GM19395 (cell line): ENCODE measurements at regions not wholly inside any gene's neighbourhood (a gene's known extent, or its start where the extent isn't known, plus 50 kb on each side); places are given as distances from the start of the nearest gene placed in this dataset.
"Not testable (repeated sequence)": the region's sequence is repeated elsewhere in the genome, so short reads cannot be mapped to it uniquely, and the experiment has no call there.

Source experiments
- ATAC-seq: cut with Tn5 transposase; IDR thresholded peaks from one replicate; pipeline ENCODE4 v1.9.1; 2021; ENCODE audit warnings: mild to moderate bottlenecking, moderate library complexity; ENCODE audit not compliant: unreplicated experiment

DNA sequence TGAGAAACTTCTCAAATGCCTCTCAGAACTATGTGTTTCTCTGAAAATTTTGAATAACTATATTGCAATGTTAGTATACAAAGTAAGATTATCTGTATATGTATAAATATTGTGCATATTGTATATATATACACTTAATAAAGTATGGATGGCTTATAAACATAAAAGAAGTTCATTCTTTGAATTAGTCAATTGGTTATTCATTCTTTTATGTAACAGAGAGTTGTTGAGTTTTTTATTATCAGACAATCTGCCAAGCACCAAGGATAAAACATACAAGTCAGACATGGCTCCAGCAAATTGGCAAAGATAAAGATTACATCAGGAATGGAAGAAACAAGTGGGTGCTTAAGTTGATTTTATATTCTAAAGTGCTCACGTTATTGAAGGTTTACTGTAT lies 289.1 kb upstream of the EYS start:
- ATAC-seq, result no peak

DNA sequence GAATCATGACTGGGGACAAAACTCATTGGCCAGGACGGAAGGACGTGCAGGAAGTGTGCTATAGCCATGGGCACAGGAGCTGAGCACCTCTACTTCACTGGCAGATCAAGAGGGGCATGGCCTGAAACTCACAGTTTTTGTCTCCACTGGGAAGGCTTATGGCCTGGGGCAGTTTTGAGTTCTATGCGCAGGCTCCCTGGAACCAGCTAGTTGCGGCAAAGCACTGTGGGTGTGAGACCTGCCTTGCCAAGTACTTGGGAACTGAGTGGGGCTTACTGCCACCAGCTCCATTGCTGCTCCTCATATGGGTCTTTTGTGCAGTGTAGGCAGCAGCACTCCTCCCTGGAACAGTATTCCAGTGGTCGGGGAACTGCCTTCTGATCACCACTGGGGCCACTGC lies 282.6 kb upstream of the EYS start:
- no peak for ATAC-seq

DNA sequence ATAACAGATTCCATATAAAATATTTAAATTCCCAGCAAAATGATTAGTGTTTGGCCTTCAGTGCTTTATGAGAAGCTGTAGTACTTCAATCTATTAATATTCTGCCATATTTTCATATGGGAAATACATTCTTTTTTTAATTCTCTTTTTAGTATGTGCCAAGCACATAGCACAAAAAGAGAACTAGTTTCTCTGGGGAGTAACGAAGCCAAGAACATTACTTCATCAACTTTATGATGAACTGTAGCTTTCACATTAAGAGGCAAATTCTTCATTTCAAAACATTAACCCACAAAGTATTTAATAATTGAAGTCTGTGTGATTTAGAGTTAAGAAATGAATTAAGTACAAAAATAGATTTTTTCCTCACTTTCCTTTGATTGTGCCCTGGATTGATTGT lies 281.0 kb upstream of the EYS start:
- ATAC-seq, result no peak

DNA sequence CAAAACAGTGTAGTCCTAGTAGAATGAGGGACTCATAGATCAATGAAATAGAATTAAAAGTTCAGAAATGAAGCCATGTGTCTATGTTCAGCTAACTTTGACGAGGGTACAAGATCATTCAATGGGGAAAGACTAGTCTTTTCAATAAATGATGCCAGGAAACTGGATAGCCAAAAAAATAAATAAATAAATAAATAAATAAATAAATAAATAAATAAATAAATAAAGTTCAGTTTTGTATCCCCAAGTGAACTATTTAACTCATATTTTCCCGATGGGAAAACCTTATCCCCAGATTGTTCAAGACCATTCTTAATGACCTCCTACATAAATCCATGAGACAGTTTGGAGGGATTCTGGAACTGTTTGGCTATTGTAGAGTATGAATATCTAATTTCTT lies 277.1 kb upstream of the EYS start:
- ATAC-seq, result no peak

DNA sequence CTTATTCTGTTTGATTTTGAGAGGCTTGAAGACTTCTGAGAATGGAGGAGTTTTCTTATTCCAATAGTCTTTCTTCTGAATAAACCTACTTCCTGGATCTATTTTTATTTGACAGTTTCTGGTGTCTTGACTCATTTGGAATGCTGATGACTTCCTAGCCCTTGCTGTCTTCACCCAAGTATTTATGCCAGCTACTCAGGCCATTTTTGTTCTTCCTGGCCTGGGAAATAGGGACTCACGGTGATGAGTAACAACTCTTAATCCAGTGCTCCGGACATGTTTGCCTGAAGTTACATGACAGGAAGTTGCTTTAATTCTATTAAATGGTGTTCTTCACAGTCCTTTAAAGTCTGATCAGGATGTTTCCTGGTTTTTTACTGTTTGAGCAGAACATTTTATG lies 272.1 kb upstream of the EYS start:
- ATAC-seq, result no peak

DNA sequence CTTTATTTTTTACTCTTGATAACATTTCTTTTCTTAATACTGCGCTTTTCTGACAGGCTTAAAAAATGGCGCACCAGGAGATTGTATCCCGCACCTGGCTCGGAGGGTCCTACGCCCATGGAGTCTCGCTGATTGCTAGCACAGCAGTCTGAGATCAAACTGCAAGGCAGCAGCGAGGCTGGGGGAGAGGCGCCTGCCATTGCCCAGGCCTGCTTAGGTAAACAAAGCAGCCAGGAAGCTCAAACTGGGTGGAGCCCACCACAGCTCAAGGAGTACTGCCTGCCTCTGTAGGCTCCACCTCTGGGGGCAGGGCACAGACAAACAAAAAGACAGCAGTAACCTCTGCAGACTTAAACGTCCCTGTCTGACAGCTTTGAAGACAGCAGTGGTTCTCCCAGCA lies 264.2 kb upstream of the EYS start:
- not testable (repeated sequence) for ATAC-seq

DNA sequence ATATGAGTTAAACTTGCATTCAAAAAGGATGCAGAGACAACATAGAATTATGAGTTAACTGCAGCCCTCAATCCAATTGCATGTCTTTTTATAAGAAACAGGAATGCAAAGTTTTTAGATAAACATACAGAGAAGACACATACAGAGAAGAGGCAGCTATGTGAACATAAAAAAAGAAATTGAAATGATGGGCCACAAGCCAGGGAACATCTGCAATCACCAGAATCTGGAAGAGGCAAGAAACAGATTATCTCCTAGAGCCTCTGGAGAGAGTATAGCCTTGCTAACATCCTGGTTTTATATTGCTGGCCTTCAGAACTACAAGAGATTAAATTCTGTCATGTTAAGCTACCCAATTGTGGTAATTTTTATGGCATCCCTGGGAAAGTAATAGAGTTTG lies 257.2 kb upstream of the EYS start:
- no peak for ATAC-seq

DNA sequence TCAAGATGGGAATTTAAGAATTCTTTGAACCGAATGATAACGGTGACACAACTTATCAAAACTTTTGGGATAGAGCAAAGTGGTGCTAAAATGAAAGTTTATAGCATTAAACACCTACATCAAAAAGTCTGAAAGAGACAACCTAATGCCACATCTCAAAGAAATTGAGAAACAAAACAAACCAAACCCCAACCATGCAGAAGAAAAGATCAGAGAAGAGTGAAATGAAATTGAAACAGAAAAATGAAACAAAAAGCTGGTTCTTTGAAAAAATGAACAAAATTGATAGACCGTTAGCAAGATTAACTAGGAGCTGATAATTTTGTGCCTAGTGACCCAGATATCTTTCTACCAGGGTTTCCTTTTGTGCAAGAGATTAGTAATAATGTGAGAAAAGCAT lies 248.0 kb upstream of the EYS start:
- ATAC-seq, result no peak

DNA sequence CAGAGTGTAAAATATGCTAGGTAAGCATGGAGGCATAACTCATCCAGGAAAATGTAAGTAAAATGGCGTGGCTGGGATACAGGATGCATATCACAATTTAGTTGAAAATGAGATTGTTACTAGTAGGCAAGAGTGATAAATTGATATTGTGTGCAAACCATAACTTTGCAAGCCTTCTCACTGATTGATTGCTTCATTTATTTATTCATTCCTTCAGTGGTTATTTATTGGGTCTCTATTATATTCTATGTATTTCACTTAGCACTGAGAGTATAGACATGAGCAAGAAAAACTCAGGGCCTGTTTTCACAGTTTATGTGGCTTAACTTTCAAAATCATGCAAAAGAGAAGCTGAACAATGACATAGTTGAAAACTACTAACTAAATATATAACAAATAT lies 241.0 kb upstream of the EYS start:
- ATAC-seq, result no peak

DNA sequence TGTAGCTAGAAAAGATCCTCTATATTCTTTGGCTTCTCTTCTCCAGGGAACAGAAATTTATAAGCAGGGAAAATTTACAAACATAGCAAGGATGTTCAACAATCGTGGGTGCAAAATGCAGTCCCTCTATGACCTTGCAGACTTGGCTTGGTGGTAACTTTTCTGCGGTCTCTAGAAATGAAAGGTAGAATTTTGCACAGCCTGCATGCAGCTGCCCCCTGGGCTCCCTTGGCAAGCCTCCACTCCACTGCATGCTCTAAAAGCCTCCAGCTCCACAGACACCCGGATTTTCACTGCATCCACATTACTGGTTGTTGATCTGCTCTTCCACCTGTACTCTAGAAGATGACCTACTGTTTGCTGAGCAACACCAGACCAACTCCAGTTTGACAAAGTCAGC lies 236.5 kb upstream of the EYS start:
- no peak for ATAC-seq

DNA sequence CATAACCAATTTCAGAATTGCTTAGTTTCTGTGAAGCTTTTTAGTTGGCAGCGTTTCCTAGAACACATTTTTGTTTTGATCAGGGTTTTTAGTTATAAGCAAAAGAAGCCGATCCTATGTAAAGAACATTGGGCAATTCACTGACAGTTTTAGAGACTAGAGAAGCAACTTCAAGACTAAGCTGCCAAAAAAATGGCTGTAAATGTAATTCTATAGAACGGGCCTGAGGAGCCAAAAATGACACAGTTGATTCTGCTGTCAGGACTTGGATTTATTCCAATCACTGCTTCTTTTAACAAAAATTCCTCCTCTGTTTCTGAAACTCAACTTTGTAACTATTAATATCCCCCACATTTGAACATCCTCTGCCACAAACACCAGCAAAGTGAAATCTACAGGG lies 236.0 kb upstream of the EYS start:
- ATAC-seq, result no peak

DNA sequence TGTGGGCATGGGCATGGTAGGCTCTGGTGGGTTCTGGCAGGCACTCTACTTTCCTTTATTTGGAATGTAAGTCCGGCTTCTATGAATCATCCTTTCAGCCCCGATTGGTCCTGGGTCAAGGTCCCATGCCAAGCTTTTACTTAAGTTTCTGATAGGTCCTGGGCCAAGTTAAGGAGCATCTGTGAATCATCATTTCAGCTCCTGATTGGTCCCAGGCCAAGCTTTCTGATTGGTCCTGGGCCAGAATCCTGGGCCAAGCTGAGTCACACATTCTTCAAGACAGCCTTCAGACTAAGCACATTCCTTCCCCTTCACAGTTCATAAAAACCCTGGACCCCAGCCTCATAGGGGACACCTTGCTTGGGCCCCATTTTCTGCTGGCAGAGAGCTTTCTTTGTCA lies 231.0 kb upstream of the EYS start:
- no peak for ATAC-seq

DNA sequence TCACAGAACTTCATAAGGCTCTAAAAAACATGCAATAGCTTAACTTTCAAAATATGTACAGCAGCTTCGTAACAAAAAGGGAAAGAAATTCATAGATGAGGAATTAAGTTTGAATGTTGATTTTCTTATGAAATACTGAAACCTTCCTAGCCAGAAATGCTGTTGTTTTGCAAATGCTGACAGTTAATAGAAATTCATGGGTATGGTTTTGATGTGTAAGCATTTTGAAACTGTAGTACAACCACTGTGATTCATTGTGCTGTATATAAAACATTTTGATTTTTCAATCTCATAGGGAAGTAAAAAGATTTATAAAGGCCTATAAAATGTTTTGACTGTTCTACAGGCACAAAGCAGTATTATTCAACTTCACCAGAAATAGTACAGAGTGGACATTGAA lies 228.4 kb upstream of the EYS start:
- no peak for ATAC-seq

DNA sequence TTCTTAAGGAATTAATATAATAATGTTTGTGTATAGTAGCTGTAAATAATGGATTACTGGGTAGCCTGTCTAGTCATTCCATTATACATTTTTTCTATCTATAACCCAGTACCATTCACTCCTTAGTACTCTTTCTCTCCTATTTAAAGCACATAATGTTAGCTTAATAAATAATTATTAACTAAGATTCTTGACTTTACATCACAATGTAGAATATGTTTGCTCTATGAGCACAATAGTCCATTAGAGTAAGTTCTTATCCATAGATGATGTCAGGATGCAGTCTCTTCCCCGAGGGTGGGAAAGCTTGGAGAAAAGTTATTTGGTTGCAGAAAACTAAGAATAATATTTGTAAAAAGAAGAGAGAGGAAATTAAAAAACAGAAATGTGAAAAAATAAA lies 226.4 kb upstream of the EYS start:
- no peak for ATAC-seq

DNA sequence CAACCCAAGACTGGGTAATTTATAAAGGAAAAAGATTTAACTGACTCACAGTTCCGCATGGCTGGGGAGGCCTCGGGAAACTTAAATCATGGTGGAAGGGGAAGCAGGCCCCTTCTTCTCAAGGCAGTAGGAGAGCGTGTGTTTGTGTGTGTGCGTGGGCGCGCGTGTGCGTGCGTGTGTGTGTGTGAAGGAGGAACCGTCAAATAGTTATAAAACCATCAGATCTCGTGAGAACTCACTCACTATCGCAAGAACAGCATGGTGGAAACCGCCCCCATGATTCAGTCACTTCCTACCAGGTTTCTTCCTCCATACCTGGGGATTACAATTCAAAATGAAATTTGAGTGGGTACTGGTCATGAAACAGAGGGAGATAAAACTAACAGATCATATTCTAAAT lies 220.1 kb upstream of the EYS start:
- no peak for ATAC-seq

DNA sequence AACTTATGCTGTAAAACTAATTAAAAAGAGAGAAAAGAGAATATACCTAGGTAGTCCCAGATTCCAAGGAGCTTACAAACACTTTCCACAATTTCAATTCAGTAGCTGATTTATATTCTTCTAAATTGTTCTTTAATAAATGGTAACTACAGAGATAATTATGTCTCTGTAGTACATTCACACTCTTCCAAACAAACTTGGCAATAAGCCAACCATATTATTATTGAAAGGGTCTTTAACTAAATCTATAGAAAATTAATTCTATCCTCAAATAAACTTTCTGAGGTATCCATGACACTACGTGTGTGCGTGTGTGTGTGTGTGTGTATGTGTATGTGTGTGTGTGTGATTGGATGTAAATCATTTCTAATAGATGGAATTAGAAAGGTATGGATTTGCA lies 217.4 kb upstream of the EYS start:
- no peak for ATAC-seq

DNA sequence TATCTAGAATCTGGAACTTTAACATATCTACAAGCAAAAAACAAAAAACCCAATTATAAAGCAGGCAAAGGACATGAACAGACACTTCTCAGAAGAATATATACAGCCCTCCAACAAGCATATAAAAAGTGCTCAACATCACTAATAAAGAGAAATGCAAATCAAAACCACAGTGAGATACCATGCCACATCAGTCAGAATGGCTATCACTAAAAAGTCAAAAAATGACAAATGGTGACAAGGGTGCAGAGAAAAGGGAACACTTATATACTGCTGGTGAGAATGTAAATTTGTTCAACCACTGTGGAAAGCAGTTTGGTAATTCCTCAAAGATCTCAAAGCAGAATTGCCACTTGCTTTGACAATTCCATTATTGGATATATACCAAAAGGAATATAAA lies 215.0 kb upstream of the EYS start:
- no peak for ATAC-seq

DNA sequence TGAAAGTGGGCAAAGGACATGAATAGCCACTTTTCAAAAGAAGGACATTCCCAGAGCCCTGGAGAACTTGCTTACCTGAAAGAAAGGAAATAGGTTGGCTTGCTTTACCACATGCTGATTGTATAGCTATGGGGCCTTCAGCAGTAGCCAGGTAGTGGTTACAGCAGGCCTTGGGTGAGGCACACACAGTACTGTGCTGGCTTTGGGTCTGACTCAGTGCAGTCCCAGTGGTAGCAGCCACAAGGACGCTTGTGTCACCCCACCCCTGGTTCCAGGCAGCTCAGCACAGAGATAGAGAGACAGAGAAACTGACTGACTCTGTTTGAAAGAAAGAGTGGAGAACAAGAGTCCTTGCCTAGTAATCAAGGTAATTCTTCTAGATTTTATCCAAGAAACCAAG lies 201.0 kb upstream of the EYS start:
- ATAC-seq, result no peak

DNA sequence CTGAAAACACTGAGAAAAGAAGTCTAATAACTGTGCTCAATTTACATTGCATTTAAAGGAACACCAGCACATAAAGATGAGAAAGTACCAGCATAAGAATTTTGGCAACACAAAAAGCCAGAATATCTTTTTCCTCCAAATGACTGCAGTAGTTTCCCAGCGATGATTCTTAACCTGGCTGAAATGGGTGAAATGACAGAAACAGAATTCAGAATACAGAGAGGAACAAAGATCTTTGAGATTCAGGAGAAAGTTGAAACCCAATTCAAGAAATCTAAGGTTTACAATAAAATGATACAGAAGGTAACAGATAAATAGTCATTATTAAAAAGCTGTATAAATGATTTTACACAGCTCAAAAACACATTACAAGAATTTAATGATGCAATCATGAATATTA lies 197.0 kb upstream of the EYS start:
- ATAC-seq, result no peak

DNA sequence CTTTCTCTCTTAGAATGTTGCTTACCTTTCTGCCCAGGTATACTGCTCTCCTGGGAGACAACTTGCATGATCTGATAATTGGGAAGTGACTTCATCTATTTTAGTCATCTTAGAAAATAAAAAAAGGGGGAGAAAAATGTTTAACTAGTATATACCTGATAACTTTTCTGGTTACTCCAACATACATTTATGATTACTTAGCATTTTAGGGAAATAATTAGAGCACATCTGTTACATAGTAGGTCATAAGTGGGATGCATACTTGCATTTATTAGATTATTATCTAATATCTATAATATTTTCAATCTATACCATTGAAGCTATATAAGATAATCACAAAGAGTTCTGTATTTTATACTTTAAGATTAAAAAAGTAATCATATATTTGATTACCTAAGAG lies 193.9 kb upstream of the EYS start:
- ATAC-seq, result no peak

DNA sequence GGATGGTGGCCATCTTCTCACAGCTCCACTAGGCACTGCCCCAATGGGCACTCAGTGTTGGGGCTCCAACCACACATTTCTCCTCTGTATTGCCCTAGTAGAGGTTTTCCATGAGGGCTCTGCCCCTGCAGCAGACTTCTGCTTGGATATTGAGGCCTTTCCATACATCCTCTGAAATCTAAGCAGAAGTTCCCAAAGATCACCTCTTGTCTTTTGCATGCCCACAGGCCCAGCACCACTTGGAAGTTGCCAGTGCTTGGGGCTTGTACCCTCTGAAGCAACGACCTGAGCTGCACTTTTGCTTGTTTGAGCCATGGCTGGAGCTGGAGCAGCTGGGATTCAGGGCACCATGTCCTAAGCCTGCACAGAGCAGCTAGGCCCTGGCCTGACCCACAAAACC lies 189.1 kb upstream of the EYS start:
- ATAC-seq, result no peak

DNA sequence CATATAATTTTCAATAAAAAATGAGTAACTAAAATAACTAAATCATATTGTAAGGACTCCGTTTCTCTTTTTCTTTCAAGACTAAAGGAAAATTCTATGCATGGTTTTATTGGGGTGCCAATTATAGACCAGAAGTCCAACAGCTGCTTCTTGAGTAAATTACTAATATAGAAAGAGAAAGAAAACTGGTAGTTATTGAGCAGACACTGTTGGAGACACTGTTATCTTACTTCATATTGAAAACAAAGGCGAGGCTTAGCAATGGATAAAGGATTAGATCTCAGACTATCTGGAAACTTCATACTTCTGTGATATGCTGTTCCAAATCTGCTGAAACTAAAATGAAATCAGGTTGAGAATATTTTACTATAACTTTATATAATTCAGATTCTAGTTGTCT lies 169.6 kb upstream of the EYS start:
- no peak for ATAC-seq

DNA sequence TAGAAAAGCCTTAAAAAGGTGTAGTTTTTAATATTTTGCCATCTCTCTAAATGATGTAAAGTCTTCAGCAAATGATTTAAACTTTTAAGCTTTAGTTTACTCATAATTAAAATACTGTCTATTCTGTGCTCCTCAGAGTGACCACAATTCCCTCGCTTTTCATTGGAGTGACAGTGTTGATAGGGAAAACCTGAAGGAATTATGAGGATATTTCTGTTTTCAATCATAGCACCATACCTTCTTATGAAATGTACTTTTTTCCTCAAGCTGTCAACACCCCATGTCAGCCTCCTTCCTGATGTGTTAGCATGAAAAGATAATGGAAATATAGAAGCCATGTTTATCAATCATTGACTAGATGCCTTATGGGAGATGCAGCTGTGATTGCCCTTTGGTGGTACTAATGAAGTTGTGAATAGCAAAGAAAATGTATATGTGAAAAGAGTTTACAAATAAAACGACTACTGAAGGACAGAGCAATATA lies 145.4 kb upstream of the EYS start:
- ATAC-seq, result no peak

DNA sequence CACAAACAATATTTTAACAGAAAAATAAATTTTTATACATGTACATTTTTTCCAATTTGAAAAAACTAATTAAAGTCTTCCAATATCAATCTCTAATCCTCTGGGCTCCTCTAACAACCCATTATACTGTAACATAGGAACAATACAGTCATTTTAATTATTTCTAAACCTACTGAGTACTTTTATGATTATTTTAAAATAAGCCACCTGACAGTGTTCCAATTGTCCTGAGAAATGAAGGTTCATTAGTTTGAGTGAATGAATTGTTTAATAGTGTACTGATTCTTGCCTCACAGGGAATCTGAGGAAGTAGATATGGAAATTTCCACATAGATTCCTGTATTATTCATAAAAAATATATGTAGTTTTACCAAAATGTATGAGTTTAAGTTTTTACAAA lies 123.1 kb upstream of the EYS start:
- no peak for ATAC-seq
